A673 (cell line): ENCODE measurements at regions not wholly inside any gene's neighbourhood (a gene's known extent, or its start where the extent isn't known, plus 50 kb on each side); places are given as distances from the start of the nearest gene placed in this dataset.

ENCODE experiments used
- CTCF ChIP-seq: fragments of 300-800, 200-600 bp; sonication (generic); conservative IDR thresholded peaks from 2 replicates; pipeline ENCODE4 v1.5.1; 2017; ENCODE audit warnings: low read depth, mild to moderate bottlenecking, antibody characterized with exemption, low read length, moderate library complexity, mixed read lengths
- EZH2 ChIP-seq: fragments of 200-600 bp; sonication (generic); IDR thresholded peaks from 2 replicates; pipeline ENCODE4 v1.6.1; 2017; ENCODE audit warnings: borderline replicate concordance, low read depth, mild to moderate bottlenecking, mixed read lengths, antibody characterized with exemption, low read length; ENCODE audit not compliant: poor library complexity, severe bottlenecking

- TF ChIP-seq CTCF (no peak), EZH2 (no peak)
Observed at GRCh38 chr4:127410644-127411043, 222.1 kb upstream of the INTU start.
